Astrocyte of the cerebellum (primary cell): ENCODE measurements at regions not wholly inside any gene's neighbourhood (a gene's known extent, or its start where the extent isn't known, plus 50 kb on each side); places are given as distances from the start of the nearest gene placed in this dataset.

Source experiments
- DNase-seq: peaks from one replicate; pipeline ENCODE4 v3.0.0-alpha.2; 2011; ENCODE audit warnings: low read depth
- H3K4me3 ChIP-seq: 2 replicates; pipeline ENCODE4 v1.5.1; 2011; ENCODE audit warnings: mild to moderate bottlenecking, low read depth, low read length, moderate library complexity
- CTCF ChIP-seq: IDR thresholded peaks from 2 replicates; pipeline ENCODE4 v1.5.1; 2012; ENCODE audit warnings: low read length, low read depth, moderate library complexity, mild to moderate bottlenecking; ENCODE audit errors: missing control alignments
- in situ Hi-C: cut with HindIII; loops from 2 replicates; pipeline ENCODE4 v1.10.0; 2017; ENCODE audit warnings: low sequenced_read_pairs

- no peak overlapping the region for H3K4me3 ChIP-seq
- in situ Hi-C loops, result no loop called here
- DNase-seq, result no peak
- no peak for TF ChIP-seq CTCF
Observed at GRCh38 chr13:21988624-21989023, 317.8 kb downstream of the FGF9 start.

- DNase-seq, result no peak
- H3K4me3 ChIP-seq, result no peak overlapping the region
- in situ Hi-C loops, result no loop called here
- no peak for TF ChIP-seq CTCF
Observed at GRCh38 chr13:21996049-21996448, 325.2 kb downstream of the FGF9 start.

- in situ Hi-C loops, result no loop called here
- no peak for DNase-seq
- no peak for TF ChIP-seq CTCF
- H3K4me3 ChIP-seq, result no peak overlapping the region
Observed at GRCh38 chr13:21997726-21998125, 326.9 kb downstream of the FGF9 start.

GRCh38 chr13:21998279-21998990 lies 327.6 kb downstream of the FGF9 start:
- in situ Hi-C loops, result no loop called here
- DNase-seq, result no peak
- no peak for TF ChIP-seq CTCF
- H3K4me3 ChIP-seq, result no peak overlapping the region

- DNase-seq, result no peak
- in situ Hi-C loops, result no loop called here
- TF ChIP-seq CTCF, result no peak
- no peak overlapping the region for H3K4me3 ChIP-seq
Observed at GRCh38 chr13:21999666-22000065, 328.8 kb downstream of the FGF9 start.

GRCh38 chr13:22000191-22000590 lies 329.3 kb downstream of the FGF9 start:
- H3K4me3 ChIP-seq, result no peak overlapping the region
- no peak for DNase-seq
- TF ChIP-seq CTCF, result no peak
- in situ Hi-C loops, result no loop called here

GRCh38 chr13:22001336-22001735 lies 330.5 kb downstream of the FGF9 start:
- no peak overlapping the region for H3K4me3 ChIP-seq
- TF ChIP-seq CTCF, result no peak
- in situ Hi-C loops, result no loop called here
- no peak for DNase-seq
